PC-9 (cell line): ENCODE measurements at regions not wholly inside any gene's neighbourhood (a gene's known extent, or its start where the extent isn't known, plus 50 kb on each side); places are given as distances from the start of the nearest gene placed in this dataset.

Experiments
- EZH2 ChIP-seq: fragments of 200-600 bp; sonication (generic); IDR thresholded peaks from 2 replicates; pipeline ENCODE4 v1.8.0; 2017; ENCODE audit warnings: antibody characterized with exemption, low read depth
- TF ChIP-seq, protein P1 (sequence below): fragments of 200-600 bp; sonication (generic); conservative IDR thresholded peaks from 2 replicates; pipeline ENCODE4 v1.6.1; 2017; ENCODE audit warnings: mixed run types, antibody characterized with exemption, mild to moderate bottlenecking, moderate library complexity

DNA sequence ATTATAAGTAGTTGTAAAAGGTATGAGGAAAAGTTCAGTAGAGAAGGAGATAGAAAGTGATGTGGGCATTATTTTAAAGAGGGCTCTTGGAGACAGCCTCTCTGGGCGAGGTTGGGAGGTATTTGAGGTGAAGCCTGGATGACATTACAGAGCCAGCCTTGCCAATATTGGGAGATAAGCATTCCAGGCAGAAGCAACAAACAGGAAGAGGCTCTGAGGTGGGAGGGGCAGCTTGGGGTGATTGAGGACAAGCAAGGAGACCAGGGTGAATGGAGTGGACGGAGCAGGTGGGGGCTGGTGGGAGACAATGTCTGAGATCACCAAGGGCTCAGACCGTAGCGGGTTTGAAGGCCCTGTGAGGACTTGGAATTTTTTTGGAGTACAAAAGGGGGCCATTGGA lies 87.3 kb downstream of the DYRK2 start:
- TF ChIP-seq EZH2: no peak
- TF ChIP-seq, protein P1, sequence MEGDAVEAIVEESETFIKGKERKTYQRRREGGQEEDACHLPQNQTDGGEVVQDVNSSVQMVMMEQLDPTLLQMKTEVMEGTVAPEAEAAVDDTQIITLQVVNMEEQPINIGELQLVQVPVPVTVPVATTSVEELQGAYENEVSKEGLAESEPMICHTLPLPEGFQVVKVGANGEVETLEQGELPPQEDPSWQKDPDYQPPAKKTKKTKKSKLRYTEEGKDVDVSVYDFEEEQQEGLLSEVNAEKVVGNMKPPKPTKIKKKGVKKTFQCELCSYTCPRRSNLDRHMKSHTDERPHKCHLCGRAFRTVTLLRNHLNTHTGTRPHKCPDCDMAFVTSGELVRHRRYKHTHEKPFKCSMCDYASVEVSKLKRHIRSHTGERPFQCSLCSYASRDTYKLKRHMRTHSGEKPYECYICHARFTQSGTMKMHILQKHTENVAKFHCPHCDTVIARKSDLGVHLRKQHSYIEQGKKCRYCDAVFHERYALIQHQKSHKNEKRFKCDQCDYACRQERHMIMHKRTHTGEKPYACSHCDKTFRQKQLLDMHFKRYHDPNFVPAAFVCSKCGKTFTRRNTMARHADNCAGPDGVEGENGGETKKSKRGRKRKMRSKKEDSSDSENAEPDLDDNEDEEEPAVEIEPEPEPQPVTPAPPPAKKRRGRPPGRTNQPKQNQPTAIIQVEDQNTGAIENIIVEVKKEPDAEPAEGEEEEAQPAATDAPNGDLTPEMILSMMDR: no peak
